Stomach (tissue), 4 donors: ENCODE measurements at regions not wholly inside any gene's neighbourhood (a gene's known extent, or its start where the extent isn't known, plus 50 kb on each side); places are given as distances from the start of the nearest gene placed in this dataset.

ENCODE experiments used
- POLR2A ChIP-seq, 4 donors: fragments of 450-650 bp; IDR thresholded peaks; one replicate each; pipeline ENCODE4 v1.6.1; 2016; ENCODE audit warnings: antibody characterized with exemption in 4 of 4, control low read depth in 2 of 4, mild to moderate bottlenecking in 1 of 4, moderate library complexity in 1 of 4
- POLR2AphosphoS5 ChIP-seq, 3 donors: sonication (generic); formaldehyde crosslinking; IDR thresholded peaks; one replicate each; pipeline ENCODE4 v1.6.1; 2016; ENCODE audit warnings: antibody characterized with exemption in 3 of 3
- TF ChIP-seq, protein P1 (sequence below), 7 experiments: fragments of 450-650 bp in 4 of 7; fragments of 200-600 bp in 3 of 7; sonication (generic) in 3 of 7; IDR thresholded peaks; one replicate each; pipeline ENCODE4 v1.5.1; 2016 to 2019; ENCODE audit warnings: antibody characterized with exemption in 7 of 7, control low read depth in 2 of 7, mild to moderate bottlenecking in 1 of 7

GRCh38 chr12:89073659-89074058 lies 278.6 kb downstream of the DUSP6 start:
- TF ChIP-seq, protein P1, sequence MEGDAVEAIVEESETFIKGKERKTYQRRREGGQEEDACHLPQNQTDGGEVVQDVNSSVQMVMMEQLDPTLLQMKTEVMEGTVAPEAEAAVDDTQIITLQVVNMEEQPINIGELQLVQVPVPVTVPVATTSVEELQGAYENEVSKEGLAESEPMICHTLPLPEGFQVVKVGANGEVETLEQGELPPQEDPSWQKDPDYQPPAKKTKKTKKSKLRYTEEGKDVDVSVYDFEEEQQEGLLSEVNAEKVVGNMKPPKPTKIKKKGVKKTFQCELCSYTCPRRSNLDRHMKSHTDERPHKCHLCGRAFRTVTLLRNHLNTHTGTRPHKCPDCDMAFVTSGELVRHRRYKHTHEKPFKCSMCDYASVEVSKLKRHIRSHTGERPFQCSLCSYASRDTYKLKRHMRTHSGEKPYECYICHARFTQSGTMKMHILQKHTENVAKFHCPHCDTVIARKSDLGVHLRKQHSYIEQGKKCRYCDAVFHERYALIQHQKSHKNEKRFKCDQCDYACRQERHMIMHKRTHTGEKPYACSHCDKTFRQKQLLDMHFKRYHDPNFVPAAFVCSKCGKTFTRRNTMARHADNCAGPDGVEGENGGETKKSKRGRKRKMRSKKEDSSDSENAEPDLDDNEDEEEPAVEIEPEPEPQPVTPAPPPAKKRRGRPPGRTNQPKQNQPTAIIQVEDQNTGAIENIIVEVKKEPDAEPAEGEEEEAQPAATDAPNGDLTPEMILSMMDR (IDR thresholded peaks at IDR 0.05), result no peak
- no peak for TF ChIP-seq POLR2AphosphoS5 (IDR thresholded peaks at IDR 0.05)
- no peak for TF ChIP-seq POLR2A (IDR thresholded peaks at IDR 0.05)
